Endothelial cell (in vitro differentiated cells): ENCODE measurements at regions not wholly inside any gene's neighbourhood (a gene's known extent, or its start where the extent isn't known, plus 50 kb on each side); places are given as distances from the start of the nearest gene placed in this dataset.

ENCODE experiments used
- DNase-seq: peaks from one replicate; pipeline ENCODE4 v3.0.0; 2021; ENCODE audit warnings: low spot score
- H3K27ac Mint-ChIP-seq: one replicate; pipeline ENCODE4 v1.8.0; 2021; ENCODE audit warnings: mixed read lengths, inconsistent platforms; ENCODE audit not compliant: unreplicated experiment
- H3K27me3 Mint-ChIP-seq: one replicate; pipeline ENCODE4 v1.8.0; 2021; ENCODE audit warnings: mild to moderate bottlenecking, moderate library complexity, mixed read lengths, inconsistent platforms; ENCODE audit not compliant: unreplicated experiment
- H3K36me3 Mint-ChIP-seq: one replicate; pipeline ENCODE4 v1.8.0; 2021; ENCODE audit warnings: mild to moderate bottlenecking, low read depth, mixed read lengths, inconsistent platforms; ENCODE audit not compliant: unreplicated experiment
- H3K4me1 Mint-ChIP-seq: one replicate; pipeline ENCODE4 v1.8.0; 2021; ENCODE audit warnings: mild to moderate bottlenecking, mixed read lengths, inconsistent platforms; ENCODE audit not compliant: unreplicated experiment
- H3K4me3 Mint-ChIP-seq: one replicate; pipeline ENCODE4 v1.8.0; 2021; ENCODE audit warnings: mild to moderate bottlenecking, mixed read lengths, inconsistent platforms; ENCODE audit not compliant: unreplicated experiment
- H3K9me3 Mint-ChIP-seq: one replicate; pipeline ENCODE4 v1.8.0; 2021; ENCODE audit warnings: mixed read lengths, inconsistent platforms; ENCODE audit not compliant: unreplicated experiment
- TF ChIP-seq, protein P1 (sequence below): fragments of 200-600 bp; sonication (generic); IDR thresholded peaks from one replicate; pipeline ENCODE4 v1.5.0; 2021; ENCODE audit warnings: antibody characterized with exemption; ENCODE audit not compliant: unreplicated experiment

GRCh38 chr6:14692208-14692607 lies 553.7 kb upstream of the JARID2 start:
- peaks cover 1% of the 10 kb centered on the region for H3K27me3 Mint-ChIP-seq
- H3K36me3 Mint-ChIP-seq, result no peaks in the 10 kb centered on the region
- DNase-seq, result no peak
- no peak overlapping the region for H3K4me3 Mint-ChIP-seq
- TF ChIP-seq, protein P1, sequence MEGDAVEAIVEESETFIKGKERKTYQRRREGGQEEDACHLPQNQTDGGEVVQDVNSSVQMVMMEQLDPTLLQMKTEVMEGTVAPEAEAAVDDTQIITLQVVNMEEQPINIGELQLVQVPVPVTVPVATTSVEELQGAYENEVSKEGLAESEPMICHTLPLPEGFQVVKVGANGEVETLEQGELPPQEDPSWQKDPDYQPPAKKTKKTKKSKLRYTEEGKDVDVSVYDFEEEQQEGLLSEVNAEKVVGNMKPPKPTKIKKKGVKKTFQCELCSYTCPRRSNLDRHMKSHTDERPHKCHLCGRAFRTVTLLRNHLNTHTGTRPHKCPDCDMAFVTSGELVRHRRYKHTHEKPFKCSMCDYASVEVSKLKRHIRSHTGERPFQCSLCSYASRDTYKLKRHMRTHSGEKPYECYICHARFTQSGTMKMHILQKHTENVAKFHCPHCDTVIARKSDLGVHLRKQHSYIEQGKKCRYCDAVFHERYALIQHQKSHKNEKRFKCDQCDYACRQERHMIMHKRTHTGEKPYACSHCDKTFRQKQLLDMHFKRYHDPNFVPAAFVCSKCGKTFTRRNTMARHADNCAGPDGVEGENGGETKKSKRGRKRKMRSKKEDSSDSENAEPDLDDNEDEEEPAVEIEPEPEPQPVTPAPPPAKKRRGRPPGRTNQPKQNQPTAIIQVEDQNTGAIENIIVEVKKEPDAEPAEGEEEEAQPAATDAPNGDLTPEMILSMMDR, result no peak
- H3K9me3 Mint-ChIP-seq, result no peaks in the 10 kb centered on the region
- H3K27ac Mint-ChIP-seq, result no peak overlapping the region
- peaks cover 4% of the 10 kb centered on the region for H3K4me1 Mint-ChIP-seq

DNA sequence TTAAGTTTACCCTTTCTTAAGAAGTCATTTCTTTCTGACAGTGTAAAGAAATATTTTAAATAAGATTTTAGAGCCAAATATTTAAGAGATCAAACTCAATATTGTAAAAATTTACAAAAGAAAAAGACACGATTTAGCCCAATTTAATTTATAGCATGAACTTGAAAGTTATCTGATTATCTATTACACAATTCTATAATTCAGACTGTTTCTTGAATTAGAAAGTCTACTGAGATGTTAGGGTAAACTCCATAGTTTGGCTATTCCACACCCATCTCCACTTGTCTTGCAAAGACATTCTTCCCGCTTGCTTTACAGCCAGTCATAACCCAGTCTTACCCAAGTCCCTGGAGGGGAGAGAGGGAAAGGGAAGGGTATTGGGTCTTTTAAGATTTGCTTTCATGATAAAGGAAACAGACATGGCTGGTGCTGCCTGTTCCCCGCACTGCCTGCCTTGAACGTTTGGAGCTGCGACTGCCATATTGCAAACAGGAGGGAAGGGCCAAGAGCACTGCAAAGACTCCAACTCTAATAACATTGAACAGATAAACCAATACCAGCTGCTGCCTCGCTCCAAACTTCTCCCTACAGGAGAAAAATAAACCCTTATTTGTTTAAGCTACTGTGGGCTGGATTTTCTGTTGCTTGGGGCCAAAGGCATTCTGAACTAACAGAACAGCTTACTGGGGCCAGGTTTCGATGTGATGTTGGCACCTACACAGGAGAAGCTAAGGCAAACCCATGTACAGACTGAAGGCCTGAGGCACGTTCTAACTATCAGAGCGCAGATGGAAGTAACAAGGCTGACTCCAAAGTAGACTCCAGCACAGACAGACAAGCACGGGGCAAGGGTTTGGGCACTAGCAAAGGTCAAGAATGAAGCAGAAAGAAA lies 552.3 kb upstream of the JARID2 start:
- Mint-ChIP-seq H3K4me1 (peaks cover 4% of the 10 kb centered on the region), H3K4me3 (no peak overlapping the region), H3K27ac (no peak overlapping the region), H3K36me3 (no peaks in the 10 kb centered on the region), H3K9me3 (no peaks in the 10 kb centered on the region), H3K27me3 (peaks cover 1% of the 10 kb centered on the region)
- TF ChIP-seq, protein P1, result no peak
- DNase-seq, result no peak

GRCh38 chr6:14694308-14694707 lies 551.6 kb upstream of the JARID2 start:
- no peak overlapping the region for H3K4me3 Mint-ChIP-seq
- no peak for DNase-seq
- H3K4me1 Mint-ChIP-seq, result peaks cover 4% of the 10 kb centered on the region
- peaks cover 3% of the 10 kb centered on the region for H3K27me3 Mint-ChIP-seq
- TF ChIP-seq, protein P1, result no peak
- H3K9me3 Mint-ChIP-seq, result no peaks in the 10 kb centered on the region
- H3K36me3 Mint-ChIP-seq, result no peaks in the 10 kb centered on the region
- H3K27ac Mint-ChIP-seq, result no peak overlapping the region

DNA sequence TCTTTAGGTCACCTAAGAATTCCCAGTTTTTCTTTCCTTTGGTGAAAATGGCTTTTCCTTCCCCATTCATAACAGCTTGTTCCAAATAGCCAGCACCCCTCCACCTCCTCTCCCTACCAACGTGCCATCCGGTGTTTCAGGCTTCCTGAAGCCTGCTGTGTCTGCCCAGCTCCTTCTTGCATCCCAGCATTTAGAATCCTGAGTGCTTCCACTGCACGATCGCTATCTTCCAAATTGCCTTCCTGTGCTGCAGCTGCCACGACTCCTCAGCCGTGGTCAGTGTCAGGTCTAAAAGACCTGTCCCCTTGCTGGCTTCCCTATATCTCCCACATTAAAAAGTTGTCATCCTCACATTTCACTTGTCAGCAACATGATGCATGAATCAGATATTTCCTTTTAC lies 550.3 kb upstream of the JARID2 start:
- DNase-seq, result no peak
- no peaks in the 10 kb centered on the region for H3K9me3 Mint-ChIP-seq
- no peaks in the 10 kb centered on the region for H3K36me3 Mint-ChIP-seq
- no peak overlapping the region for H3K4me3 Mint-ChIP-seq
- TF ChIP-seq, protein P1, result no peak
- H3K27ac Mint-ChIP-seq, result no peak overlapping the region
- peaks cover 3% of the 10 kb centered on the region for H3K27me3 Mint-ChIP-seq
- H3K4me1 Mint-ChIP-seq, result peaks cover 4% of the 10 kb centered on the region

- Mint-ChIP-seq H3K4me1 (peaks cover 4% of the 10 kb centered on the region), H3K27me3 (peaks cover 3% of the 10 kb centered on the region), H3K27ac (no peak overlapping the region)
These were observed 549.5 kb upstream of the JARID2 start for GRCh38 chr6:14696367-14696766.

More at GRCh38 chr6:14696367-14696766, 549.5 kb upstream of the JARID2 start:
- Mint-ChIP-seq H3K4me3 (no peak overlapping the region), H3K36me3 (no peaks in the 10 kb centered on the region), H3K9me3 (no peaks in the 10 kb centered on the region)
- DNase-seq, result no peak
- TF ChIP-seq, protein P1, result no peak
